DMS79 (cell line): ENCODE measurements at regions not wholly inside any gene's neighbourhood (a gene's known extent, or its start where the extent isn't known, plus 50 kb on each side); places are given as distances from the start of the nearest gene placed in this dataset.
A peak's percentile ranks its signal among the peaks of the same experiment; 100 is the strongest.

Experiments
- DNase-seq: peaks from one replicate; lab custom pipeline; 2025; lab: John Stamatoyannopoulos, UW

DNA sequence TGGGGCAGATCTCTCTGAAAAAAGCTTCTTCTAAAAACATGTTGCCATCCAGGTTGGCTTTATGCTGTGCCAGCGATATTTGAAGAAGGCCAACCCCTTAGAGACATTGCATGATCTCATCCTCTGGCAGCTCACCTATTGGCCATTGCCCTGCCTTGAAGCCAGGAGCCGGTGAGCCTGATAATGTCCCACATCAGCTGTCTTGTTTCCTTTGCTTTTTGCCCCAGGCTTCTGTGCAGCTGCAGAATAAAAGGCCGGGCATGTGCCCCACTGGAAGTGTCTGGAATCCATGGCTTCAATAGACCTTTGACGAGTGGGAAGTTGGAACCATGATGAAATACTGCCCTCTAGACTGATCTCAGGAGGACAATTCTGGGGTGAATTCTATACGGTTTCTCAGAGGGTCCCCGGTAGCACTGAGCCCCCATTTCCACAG is 523.5 kb upstream of the ZEB2 start:
- DNase-seq: no peak

DNA sequence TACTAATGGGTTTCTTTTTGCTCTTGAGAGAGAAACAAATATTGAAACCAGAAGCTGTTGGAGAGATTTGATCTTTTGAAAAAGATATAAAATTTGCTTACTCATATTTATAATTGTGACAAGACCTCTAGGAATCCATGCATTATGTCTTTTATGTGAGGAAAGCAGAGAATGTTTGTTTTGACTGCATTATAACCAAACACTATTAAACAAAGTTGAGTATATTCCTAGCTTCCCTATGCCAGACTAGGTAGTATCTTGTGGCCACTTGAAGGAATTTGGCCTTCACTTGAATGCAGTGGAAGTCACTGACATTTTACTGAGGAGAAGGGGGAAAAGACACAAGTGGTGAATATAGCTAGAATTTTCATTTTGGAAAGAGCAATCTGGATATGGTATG is 521.8 kb upstream of the ZEB2 start:
- DNase-seq: no peak

DNA sequence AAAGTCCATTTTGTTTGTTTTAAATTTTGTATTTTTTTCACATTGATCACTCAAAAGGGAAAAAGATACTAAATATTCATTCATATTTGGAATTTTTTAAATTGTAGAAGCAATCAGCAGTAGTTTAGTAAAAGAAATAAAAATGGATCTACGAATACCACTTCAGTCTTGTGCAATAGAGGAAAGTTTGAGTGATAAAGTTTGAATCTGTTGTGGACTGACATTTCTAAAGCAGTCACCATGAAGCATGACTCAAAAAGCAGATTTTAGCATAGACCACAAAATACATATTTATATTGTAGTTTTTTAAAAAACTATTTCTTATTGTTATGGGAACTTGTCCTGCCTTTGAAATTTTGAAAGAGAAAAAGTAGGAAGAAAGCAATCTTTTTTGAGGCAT is 520.5 kb upstream of the ZEB2 start:
- DNase-seq: no peak

DNA sequence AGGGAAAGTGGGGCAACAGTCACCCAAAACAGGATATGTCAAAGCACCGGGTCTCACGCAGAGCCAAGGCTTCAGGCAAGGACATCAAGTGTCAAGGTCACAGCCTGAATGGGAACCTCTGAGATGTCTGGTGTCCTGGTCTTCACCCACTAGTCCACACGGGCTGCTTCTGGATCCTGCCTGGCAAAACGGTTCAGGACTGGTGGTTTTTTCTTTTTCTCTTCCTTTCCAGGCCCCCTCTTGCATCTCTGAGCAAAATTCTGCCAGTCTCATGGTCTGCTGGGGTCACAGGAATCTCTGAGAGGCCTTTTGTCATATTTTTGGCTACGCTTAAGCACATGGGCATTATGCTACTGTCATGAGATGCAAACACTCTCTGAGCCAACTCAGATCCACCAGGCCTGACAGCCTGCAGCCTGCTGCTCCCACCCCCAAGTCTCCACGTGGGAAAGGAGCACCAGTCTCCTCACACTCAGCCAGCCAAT is 518.2 kb upstream of the ZEB2 start:
- no peak for DNase-seq

DNA sequence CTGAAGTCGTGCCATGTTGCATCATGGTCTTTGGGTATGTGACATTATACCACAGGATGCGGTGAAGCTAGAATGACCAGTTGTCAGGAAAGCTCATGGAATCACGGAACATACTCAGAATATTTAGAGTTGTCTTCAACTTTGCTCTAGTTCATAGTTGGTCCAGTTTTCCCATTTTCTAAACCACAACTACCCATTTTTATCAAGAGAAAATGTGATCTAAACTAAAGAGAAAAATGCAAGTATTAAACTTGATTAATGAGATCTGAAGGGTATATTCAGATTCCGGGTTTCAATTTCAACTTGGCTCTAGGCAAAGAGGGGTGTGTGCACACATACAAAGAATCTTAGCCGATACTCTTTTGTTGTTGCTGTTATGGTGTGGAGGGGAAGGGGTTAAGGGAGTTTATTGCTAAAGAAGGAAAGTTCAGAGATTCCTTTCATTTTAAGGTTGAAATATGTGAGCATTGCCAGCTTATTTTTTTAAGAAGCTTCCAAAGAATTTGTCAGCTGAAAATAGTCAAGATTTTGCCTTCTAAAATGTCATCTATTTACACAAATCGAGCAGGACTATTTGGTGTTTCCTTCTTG is 516.6 kb upstream of the ZEB2 start:
- no peak for DNase-seq

DNA sequence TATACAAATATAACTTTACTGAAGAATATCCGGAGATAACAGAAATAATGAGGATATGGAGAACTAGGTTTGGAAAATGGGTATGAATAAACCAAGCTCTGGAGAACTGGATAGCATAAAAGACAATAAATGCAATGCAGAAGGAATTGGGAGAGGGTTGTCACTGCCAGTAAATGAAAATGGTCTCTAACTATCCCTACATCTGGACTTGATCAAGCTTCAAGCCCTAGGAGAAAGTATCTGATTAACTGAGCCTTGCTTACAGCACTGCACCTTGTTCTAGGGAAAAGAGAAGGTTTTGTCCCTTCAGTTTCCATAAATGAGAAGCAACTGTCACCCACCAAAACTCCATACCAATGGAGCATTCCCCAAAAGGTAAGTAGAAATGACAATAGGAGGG is 514.6 kb upstream of the ZEB2 start:
- DNase-seq: no peak

DNA sequence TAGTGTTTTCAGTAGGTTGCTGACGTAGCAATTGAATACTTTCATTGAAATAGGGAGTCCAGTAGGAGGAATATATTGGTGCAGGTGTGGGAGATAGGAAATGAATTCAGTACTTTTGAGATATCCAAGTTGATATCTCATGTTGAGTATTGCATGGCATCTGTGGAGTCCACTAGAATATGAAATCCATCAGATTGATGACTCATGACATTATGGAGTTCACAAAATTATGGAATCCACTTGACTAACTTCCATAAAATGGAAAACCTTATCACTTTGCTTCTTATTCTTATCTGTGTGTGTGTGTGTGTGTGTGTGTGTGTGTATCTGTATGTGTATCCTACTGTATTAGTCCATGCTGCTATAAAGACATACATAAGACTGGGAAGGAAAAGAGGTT is 513.5 kb upstream of the ZEB2 start:
- DNase-seq: no peak

DNA sequence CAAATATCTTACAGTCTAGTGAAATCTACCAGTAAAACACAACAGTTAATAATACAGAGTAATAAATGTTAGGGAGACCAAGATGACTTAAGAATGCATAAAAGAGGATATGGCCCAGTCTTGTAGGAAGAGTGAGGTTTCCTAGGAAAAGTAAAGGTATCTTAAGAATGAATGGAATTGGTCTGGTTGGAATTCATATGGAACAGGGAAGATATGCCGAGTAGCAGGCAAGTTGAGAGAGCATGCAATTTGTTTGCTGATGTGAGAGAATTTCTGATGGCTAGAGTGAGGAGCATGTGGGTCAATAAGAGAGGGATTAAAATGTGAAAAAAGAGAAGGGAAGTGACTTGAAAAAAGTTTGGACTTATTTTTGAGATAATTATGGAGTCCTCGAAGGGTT is 512.9 kb upstream of the ZEB2 start:
- DNase-seq: no peak

DNA sequence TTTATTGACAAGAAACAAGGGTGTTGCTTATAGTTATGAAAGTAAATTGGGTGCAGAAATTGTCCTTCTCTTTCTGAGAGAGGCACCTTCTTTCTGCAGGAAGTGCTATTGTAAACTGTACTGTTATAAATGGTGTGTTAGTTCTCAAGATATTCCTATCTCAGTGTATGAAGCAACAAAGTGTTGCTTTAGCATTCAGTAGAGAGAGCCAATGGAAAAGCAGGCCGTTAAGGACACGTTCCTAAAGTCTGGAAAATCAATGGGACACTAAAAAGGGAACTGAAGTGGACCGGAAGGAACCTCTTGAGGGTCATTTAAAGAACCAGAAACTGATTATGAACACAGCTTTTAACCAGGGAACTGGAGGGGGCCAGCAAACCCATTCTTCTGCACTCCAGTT is 510.0 kb upstream of the ZEB2 start:
- no peak for DNase-seq

DNA sequence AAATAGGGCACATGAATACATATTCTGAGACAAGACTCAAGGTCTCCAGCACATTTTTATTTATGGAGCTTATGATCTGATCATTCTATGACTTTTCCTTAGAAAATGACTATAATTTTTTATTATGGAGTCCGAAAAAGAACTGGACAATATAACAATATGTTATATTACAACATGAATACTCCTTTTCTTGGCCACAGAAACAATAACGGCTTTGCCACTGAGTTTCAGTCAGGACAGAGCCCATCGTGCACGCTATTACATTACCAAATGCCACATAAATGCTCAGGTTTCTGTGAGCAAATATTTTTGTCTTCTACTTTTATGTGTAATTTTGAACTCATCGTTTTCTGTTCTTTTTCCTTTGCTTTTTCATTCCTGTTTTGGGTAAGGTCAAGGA is 509.2 kb upstream of the ZEB2 start:
- no peak for DNase-seq

DNA sequence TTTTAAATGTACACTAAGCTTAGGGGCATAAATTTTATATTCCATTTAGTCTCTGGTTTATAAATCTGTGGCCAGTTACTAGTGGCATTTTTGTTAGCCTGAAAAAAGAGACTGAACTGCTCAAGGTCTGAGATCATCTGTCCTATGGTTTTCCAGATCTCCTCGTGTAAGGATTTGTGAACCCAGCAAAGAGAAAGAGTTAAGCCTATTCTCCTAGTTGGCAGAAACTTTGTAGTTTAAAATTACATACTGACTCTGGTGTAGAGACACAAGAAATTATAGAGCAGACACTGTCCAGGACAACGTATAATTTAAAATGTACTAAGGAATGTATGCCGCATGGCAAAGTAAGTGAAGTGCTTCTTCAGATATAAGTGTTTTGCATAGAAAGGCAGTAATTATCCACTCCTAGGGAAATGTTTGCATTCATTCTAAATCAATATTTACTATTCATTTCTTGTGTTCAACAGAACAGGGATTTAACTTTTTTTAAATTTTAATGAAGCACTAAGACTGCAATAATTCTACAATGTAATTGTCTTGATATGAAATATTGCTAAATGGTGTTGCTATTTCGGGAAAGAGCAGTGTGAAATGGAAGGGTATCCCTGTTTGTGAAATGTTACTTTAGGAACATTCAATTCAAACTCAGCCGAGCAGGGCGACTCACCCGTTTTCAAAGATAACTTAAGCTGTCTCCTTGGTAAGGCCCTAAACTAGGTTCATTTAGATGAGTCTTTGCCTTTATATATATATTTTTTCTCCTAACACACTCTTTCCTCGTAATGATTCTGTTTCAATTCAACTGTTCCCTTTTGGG is 508.4 kb upstream of the ZEB2 start:
- peak; percentile 35 for DNase-seq

DNA sequence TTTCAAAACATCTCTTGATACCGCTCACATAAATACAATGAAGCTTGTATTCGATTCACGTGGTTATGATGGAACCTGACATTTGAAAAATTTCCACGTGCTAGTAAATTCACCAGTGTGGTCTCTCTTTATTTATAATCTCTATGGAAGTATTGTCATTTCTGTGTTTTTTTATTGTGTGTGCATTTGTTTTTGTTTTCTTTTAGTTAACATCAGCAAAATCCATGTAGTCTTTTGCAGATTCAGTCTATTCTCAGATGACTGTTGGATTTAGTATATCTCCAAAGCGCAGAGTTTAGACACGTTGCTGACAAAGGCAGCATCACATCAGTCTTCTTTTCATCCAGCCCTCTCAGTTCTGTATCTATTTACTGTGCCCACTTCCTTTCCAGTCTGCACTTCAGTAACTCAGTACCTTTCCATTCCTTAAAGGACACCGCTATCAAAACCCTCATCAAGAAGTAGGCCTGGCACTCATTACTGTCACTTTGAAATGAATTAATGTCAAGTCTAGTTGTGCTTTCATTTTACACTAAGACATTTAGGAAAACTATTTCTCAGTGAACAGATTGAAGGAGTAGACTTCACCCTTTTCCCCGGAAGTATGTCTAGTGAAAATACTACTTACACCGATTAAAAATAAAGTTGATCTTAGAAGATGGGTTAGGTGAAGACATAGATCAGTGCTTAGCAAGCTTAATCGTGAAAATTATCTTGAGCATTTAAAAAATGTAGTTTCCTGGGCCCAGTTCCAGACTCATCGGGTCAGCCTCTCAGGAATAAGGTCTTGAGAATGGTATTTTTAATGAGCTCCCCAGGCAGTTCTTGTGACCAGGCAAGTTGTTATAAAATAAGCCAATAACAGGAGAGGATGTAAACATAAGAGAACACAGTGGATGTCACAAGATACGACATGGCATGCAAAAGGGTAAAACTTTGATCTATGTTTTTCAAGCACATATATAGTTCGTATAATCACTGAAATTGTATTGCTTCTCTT is 506.8 kb upstream of the ZEB2 start:
- no peak for DNase-seq

DNA sequence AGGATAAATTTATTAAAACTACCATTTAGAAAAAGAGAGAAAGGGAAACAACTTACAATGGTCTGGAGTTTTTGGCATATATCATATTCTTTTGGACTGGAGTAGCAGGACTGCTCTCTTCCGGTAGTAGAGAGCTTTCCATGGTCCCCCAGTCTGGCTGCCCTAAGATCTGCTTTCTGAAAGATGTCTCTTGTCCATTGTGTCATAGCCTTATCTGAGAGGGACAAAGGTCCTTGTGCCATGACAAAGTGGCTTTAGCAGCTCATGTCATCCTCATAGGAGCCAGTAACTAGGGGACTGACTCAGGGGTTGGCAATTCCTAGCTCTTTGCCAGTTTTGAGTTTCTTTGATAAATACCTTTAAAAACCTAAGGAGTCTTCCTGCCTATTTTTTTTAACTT is 505.5 kb upstream of the ZEB2 start:
- no peak for DNase-seq

DNA sequence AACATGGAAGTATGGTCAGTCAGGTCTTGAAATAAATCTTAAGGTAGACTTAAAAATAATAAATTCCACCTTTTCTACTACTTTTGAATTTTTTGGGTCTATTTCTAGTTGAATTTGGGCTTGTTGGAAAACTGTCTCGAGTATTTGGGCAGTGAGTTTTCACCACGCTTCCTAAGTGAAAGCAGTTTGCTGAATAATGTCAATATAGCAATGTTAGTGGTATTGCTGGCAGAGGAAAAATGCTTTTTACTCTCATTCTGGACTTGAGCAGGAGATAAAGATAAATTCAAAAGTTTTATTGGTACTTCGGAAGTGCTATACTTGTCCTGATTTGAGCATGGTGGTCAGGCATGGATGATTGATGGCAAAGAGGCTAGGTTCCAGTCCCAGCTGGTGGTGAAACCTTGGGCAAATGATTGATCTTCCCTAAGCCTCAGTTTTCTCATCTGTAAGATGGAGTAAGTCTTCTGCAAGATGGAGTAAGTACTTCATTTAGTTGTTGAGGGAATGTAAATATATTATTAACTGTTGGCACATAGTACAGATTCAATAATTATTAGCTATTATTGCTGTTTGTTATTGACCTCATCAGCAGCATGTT is 503.5 kb upstream of the ZEB2 start:
- no peak for DNase-seq

DNA sequence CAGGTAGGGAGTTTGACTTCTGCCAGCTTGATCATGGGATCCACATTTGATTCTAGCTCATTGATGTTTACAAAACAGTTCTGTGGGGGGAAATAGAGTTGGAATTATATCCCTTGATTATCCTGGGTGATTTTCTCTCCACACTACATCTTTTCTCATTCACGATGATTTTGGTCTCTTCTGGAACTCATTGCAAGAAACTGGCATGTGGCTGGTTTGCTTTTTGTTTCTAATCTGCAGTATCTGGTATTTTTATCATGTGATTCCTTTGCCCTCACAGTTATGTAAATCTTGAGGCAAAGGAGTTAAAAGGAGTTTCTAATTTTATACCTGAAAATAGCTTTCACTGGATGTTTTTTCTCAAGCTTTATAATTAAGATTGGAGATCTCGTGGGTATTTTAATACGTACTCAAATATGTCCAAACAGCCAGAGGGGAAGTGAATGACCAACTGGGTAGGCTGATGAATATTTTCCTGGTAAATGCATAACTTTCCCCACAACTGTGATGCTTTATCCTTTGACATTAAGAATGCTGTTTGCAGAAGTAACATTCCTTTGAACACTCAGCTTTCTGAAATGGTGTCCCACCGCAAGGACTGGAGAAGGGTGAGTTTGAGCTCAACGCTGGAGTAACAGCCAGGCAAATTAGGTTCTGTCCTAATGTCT is 502.9 kb upstream of the ZEB2 start:
- DNase-seq: no peak

DNA sequence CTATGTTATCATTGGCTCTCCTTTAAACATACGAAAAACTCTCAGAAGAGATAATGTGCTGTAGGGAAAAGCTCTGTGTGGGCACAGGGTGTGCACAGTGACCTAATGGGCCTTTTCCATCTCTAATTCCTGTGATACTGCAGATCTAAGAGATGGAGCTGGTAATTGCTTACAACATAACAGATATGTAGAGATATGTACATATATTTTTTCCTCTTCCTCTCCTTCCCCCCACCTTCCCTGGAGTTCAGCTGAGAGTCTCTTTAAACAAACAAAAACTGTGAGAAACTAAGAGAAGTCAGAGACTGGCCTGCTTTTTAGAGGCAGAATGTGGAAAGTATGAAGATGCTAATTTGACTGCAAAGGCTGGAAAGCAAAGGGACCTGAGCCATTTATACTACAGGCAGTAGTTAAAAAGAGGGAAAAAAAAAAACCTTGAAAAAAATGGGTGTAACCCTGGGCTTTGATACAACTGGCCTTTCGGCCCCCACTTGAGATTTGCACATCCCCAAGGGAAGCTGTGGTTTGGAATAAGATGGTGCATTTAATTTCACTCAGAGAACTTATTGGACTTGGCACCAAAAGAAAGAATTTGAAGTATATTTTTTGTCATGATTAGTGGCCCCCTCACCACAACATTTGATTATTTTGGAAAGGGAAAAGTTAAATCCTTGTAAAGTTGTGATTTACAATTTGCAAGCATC is 502.2 kb upstream of the ZEB2 start:
- DNase-seq: no peak

DNA sequence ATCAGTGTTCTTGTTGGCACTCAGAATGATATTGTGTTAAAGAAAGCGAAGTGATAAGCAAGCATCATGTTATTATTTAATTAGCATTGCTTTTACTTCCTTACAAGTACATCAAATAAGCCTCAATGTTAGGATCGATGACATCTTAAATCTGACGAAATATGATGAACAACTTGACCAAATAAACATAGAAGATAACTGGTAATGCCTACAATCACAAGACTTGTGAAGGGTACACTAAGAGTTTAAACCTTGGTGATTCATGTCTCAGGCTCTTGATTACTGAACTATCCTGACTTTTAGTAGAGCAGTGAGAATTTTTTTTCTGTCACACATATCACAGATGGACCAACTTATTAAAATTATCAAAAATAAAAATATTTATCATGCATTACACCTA is 500.8 kb upstream of the ZEB2 start:
- no peak for DNase-seq

DNA sequence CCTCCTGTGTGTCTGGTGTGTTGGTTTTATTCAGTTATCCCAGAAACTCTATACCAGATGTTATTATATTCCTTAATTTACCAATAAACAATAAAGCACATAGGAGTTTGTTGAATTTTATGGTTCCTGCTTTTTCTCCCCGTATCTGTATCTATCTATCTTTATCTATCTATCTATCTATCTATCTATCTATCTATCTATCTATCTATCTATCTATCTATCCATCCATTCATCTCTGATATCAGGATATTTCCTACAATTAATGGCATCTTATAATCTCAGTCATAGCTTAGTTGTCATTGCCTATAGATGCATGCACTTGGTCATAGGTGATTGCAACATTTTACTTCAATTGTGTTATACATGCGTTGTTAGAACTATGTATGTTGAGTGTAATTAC is 500.2 kb upstream of the ZEB2 start:
- no peak for DNase-seq

DNA sequence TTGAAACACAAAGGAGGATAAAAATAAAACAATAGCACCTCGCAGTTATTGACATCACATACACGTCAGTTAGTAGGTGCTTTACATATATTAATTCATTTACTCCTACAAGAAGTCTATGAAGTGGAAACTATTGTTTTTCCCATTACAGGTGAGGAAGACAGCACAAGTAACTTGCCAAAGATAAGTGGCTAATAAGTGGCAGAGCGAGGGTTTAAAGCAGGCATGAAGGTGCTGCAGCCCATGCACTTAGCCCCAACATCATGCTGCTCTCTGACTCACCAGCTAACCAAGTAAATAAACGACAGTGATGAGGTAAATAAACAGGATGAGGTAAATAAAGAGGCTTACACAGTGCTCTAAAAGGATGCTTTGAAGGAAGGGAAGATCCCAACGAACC is 498.6 kb upstream of the ZEB2 start:
- DNase-seq: peak; percentile 43

DNA sequence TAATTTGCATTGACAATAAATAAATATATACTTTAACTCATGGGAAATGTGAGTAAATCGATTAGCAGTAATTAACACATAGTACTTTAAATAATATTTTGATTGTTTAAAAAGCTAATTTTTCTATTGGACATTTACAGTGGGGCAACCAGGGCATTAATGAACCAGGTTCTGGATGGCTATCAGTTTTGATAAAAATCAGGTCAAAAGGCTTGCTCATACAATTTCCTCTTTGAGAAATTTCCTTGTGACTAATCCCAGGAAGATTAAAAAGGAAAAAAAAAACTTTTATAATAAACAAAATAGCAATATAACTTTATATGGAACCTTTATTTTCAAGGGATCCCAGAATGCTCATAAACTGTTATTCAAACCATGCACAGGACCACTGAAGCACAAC is 497.2 kb upstream of the ZEB2 start:
- no peak for DNase-seq

DNA sequence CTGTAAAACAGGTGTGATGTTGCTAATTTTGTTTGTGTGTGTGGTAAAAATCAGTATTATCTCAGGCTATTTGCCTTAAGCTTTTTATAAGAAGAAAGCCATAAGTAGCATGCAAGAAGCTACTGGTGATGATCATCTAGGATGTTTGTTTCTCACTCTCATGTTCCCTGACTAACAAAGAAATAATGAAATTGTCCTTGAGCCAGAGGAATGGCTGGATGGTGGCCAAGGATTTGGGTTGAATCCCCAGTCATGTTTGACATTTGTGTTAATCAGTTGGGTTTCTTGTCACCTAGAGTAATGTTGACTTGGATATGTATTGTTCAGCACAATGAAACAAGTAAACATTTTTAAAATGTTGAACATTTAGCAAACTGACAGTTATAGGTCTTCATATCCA is 496.8 kb upstream of the ZEB2 start:
- DNase-seq: no peak
